HG02642 (cell line): ENCODE measurements at regions not wholly inside any gene's neighbourhood (a gene's known extent, or its start where the extent isn't known, plus 50 kb on each side); places are given as distances from the start of the nearest gene placed in this dataset.
"Not testable (repeated sequence)": the region's sequence is repeated elsewhere in the genome, so short reads cannot be mapped to it uniquely, and the experiment has no call there.

ENCODE experiments used
- ATAC-seq: cut with Tn5 transposase; IDR thresholded peaks from one replicate; pipeline ENCODE4 v1.9.1; 2021; ENCODE audit warnings: mild to moderate bottlenecking; ENCODE audit not compliant: unreplicated experiment, poor library complexity

DNA sequence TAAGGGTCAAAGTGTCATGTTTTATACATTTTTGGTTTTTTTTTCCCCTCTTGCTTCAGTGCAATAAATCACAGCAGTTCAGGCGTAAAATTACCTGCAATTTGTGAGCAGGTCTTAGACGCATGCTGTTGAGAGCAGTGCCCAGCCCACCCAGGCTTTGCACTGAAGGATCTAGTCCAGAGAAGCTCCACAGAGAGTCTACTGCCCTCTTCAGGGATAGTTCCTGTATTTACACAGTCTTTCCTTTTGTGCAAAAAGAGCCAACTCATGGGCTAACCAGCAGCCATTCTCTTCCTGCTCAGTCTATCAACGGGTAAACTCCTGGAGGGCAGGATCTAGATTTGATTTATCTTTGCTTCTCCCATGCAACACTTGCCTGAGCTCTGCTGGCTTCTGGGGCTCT is 82.2 kb upstream of the NAMPT start:
- no peak for ATAC-seq

DNA sequence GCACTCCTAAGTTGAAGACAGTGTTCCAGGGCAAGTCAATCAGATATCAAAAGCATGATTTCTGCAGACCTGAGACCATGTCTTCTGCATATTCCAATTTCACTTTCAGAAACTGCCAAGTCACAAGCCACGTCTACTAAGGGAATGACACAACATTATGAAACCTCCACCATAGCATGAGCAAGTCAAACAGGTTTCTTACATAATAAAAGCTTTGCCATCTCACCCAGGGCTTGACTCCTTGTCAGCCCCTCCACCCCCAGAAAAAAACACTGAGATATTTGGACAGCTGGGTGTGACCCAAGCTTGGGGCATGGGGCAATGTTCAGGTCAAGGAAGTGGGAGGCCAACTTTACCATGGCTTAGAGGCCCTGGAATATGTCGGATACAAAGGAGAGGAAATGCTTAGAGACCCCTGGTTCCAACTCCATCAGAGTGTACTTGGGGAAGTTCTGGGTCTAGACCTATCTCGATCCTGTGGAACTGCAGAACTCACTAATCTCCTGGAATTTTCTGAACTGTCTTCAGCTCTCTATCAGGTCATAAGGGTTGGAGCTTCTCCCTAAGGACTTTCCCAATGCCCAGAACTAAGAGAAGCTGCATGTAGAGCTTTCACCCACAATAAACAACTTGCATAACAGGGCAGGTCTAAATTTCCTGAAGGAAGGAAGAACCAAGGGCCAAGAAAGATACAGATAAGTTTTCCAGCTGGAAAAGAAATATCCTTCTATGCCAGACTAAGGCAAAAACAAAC is 80.6 kb upstream of the NAMPT start:
- ATAC-seq = no peak

- not testable (repeated sequence) for ATAC-seq
These were observed 77.7 kb upstream of the NAMPT start for GRCh38 chr7:106362507-106362906.

DNA sequence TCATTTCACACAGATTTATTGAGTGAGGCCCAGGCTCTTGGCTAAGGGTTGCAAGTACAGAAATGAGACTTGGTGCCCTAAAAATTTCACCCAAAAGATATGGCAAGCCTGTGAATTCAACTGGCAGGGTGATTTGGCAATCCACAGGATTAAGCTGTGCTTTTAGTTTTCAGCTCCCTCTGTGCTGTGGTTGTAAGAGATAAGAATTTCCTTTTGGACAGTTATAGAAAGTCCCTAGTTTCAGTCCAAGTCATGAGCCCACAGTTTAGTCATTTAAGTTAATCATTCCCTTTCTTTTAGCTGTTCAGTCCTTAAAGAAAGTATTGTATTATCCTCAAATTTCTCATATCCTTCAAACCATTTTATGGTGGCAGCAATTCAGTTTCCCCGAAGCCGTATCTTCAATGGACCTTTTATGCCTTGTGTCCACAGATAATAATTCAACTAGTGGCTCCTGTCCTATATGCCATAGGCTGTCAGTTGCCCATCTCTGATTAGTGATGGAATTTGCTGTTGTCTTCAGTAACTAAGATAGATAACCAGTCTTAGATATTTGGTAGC is 73.4 kb upstream of the NAMPT start:
- ATAC-seq = peak; percentile 70

GRCh38 chr7:106357675-106358074 is 72.9 kb upstream of the NAMPT start:
- ATAC-seq = no peak

GRCh38 chr7:106354822-106355221 is 70.0 kb upstream of the NAMPT start:
- ATAC-seq = no peak

GRCh38 chr7:106353944-106354343 is 69.2 kb upstream of the NAMPT start:
- ATAC-seq = no peak

GRCh38 chr7:106348231-106348630 is 63.4 kb upstream of the NAMPT start:
- ATAC-seq = no peak

GRCh38 chr7:106347229-106347833 is 62.5 kb upstream of the NAMPT start:
- no peak for ATAC-seq

- ATAC-seq = peak; percentile 94
These were observed 62.0 kb upstream of the NAMPT start for GRCh38 chr7:106346678-106347217.

DNA sequence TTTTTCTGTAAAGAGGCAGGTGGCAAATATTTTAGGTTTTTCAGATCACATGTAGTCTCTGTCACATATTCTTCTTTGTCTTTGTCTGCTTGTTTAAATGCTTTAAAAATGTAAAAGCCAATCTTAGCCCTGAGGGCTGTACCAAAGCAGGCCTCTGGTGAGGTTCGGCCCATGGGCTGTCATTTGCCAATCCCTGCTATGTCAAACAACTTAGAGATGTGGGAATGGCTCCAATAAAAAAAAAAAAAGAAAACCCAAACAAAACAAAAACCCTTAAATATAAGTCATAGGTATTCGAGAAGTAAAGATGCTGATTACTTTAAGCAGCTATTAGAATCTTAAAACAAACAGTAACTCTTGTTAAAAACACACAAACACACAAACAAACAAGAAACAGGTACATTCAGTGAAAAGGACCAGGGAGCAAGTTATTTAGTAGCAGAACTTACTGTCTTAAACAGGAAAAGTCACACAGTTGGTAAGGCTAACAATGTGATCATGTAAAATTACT is 61.4 kb upstream of the NAMPT start:
- no peak for ATAC-seq

GRCh38 chr7:106345421-106346166 is 60.8 kb upstream of the NAMPT start:
- no peak for ATAC-seq

- no peak for ATAC-seq
These were observed 60.1 kb upstream of the NAMPT start for GRCh38 chr7:106344861-106345260.

DNA sequence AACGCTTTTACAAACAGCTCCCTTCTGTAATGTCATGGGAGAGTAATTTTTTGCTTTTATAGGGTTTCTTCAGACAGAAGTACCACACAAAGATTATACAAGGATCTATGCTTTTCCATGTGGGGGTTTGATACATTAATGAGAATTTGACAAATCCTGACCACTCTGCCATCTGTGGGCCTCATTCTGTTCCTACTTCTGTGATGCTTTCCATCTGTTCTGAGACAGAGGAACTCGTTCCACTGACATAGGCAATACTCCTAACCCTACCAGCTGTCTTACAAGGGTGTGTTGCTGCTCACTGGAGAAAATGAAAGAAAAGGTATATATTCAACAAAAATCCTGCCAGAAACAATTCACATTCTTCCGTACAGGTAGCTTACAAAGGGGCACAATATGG is 59.4 kb upstream of the NAMPT start:
- ATAC-seq = no peak

DNA sequence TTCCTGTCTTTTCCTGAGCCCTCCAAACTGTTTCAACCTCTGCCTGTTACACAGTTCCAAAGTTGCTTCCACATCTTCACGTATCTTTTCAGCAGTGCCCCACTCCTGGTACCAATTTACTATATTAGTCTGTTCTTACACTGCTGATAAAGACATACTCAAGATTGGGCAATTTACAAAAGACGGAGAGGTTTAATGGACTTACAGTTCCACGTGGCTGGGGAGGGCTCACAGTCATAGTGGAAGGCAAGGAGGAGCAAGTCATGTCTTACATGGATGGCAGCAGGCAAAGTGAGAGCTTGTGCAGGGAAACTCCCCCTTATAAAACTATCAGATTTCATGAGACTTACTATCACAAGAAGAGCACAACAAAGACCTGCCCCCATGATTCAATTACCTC is 57.3 kb upstream of the NAMPT start:
- not testable (repeated sequence) for ATAC-seq

DNA sequence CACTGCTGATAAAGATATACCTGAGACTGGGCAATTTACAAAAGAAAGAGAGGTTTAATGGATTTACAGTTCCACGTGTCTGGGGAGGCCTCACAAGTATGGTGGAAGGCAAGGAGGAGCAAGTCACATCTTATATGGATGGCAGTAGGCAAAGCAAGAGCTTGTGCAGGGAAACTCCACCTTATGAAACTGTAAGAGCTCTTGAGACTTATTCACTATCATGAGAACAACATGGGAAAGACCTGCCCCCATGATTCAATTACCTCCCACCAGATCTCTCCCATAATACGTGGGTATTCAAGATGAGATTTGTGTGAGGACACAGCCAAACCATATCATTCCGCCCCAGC is 55.4 kb upstream of the NAMPT start:
- ATAC-seq = not testable (repeated sequence)

- no peak for ATAC-seq
These were observed 54.9 kb upstream of the NAMPT start for GRCh38 chr7:106339513-106340246.

- no peak for ATAC-seq
These were observed 53.0 kb upstream of the NAMPT start for GRCh38 chr7:106337754-106338153.

DNA sequence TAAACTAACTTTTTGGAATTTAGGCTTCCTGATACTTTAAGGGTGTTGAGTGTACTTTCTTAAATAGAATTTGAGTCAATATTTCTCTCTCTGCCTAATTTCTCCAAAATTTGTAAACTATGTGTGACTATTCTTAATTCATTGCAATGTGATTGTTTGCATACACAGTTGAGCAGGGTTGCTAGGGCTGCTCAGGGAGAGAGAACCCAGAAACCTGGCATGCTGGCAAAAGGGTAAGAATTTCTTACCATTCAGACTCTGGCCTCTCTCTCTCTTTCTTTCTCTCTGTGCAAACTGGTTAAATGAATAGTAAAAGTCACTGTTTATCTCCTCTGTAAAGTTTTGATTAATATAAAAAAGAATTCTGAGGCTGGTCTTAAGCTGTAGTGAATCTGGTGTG is 51.0 kb upstream of the NAMPT start:
- no peak for ATAC-seq
